WTC11 (cell line): ENCODE measurements at regions not wholly inside any gene's neighbourhood (a gene's known extent, or its start where the extent isn't known, plus 50 kb on each side); places are given as distances from the start of the nearest gene placed in this dataset.

Experiments used
- CTCF ChIP-seq: fragments of 200-600 bp; IDR thresholded peaks from 2 replicates; pipeline ENCODE4 v1.8.0; 2022; ENCODE audit warnings: antibody characterized with exemption
- E2F1 ChIP-seq: sonication (generic); formaldehyde crosslinking; IDR thresholded peaks from 2 replicates; pipeline ENCODE4 v1.8.0; 2022; ENCODE audit warnings: mild to moderate bottlenecking, missing genetic modification reagents
- ELF4 ChIP-seq: sonication (generic); formaldehyde crosslinking; IDR thresholded peaks from 2 replicates; pipeline ENCODE4 v1.8.1; 2022; ENCODE audit warnings: low read depth, mild to moderate bottlenecking, moderate library complexity, missing genetic modification reagents
- FOXJ3 ChIP-seq: sonication (generic); formaldehyde crosslinking; IDR thresholded peaks from 2 replicates; pipeline ENCODE4 v1.9.0; 2021; ENCODE audit warnings: missing genetic modification reagents, mild to moderate bottlenecking, borderline replicate concordance
- FOXK1 ChIP-seq: sonication (generic); formaldehyde crosslinking; IDR thresholded peaks from 2 replicates; pipeline ENCODE4 v1.8.0; 2022; ENCODE audit warnings: mild to moderate bottlenecking, moderate library complexity, missing genetic modification reagents
- GABPB1 ChIP-seq: sonication (generic); formaldehyde crosslinking; IDR thresholded peaks from 2 replicates; pipeline ENCODE4 v1.8.1; 2023; ENCODE audit warnings: mild to moderate bottlenecking, missing genetic modification reagents
- GRHL2 ChIP-seq: fragments of 250-450 bp; sonication (Bioruptor Pico); IDR thresholded peaks from 2 replicates; pipeline ENCODE4 v1.8.0; 2022; ENCODE audit warnings: mild to moderate bottlenecking, moderate library complexity; ENCODE audit not compliant: insufficient replicate concordance, severe bottlenecking
- IRF2 ChIP-seq: sonication (generic); formaldehyde crosslinking; IDR thresholded peaks from 2 replicates; pipeline ENCODE4 v1.8.0; 2022; ENCODE audit warnings: low read depth, missing genetic modification reagents, borderline replicate concordance
- MLX ChIP-seq: sonication (generic); formaldehyde crosslinking; IDR thresholded peaks from 2 replicates; pipeline ENCODE4 v1.8.1; 2023; ENCODE audit warnings: mild to moderate bottlenecking, missing genetic modification reagents, moderate library complexity
- OVOL2 ChIP-seq: fragments of 250-450 bp; sonication (Bioruptor Pico); IDR thresholded peaks from 2 replicates; pipeline ENCODE4 v1.9.0; 2021; ENCODE audit warnings: mild to moderate bottlenecking, borderline replicate concordance
- SP1 ChIP-seq: sonication (generic); formaldehyde crosslinking; conservative IDR thresholded peaks from 2 replicates; pipeline ENCODE4 v1.8.1; 2022; ENCODE audit warnings: missing genetic modification reagents
- TCF7 ChIP-seq: sonication (generic); formaldehyde crosslinking; IDR thresholded peaks from 2 replicates; pipeline ENCODE4 v1.8.0; 2022; ENCODE audit warnings: mild to moderate bottlenecking, low read depth, missing genetic modification reagents, moderate library complexity
- USF2 ChIP-seq: sonication (generic); formaldehyde crosslinking; IDR thresholded peaks from 2 replicates; pipeline ENCODE4 v1.8.1; 2023; ENCODE audit warnings: mild to moderate bottlenecking, missing genetic modification reagents, moderate library complexity
- ZNF121 ChIP-seq: sonication (generic); formaldehyde crosslinking; IDR thresholded peaks from 2 replicates; pipeline ENCODE4 v1.8.0; 2023; ENCODE audit warnings: missing genetic modification reagents

- TF ChIP-seq USF2 (CRISPR knock-in tag) (no peak), FOXK1 (CRISPR knock-in tag) (no peak), CTCF (no peak), IRF2 (CRISPR knock-in tag) (no peak), TCF7 (no peak), GRHL2 (CRISPR knock-in tag) (no peak), E2F1 (CRISPR knock-in tag) (no peak), OVOL2 (no peak), MLX (CRISPR knock-in tag) (no peak), ELF4 (CRISPR knock-in tag) (no peak), GABPB1 (CRISPR knock-in tag) (no peak), FOXJ3 (CRISPR knock-in tag) (no peak), ZNF121 (CRISPR knock-in tag) (no peak), SP1 (CRISPR knock-in tag) (no peak)
Observed at GRCh38 chr3:166900866-166901577, 479.1 kb downstream of the ZBBX start.
